ENCODE measurements at regions not wholly inside any gene's neighbourhood (a gene's known extent, or its start where the extent isn't known, plus 50 kb on each side); places are given as distances from the start of the nearest gene placed in this dataset.
A peak's percentile ranks its signal among the peaks of the same experiment; 100 is the strongest.

- no peak overlapping the region for H3K4me3 ChIP-seq (ENCODE audit: low read depth, low read length)
- TF ChIP-seq CTCF (IDR thresholded peaks at IDR 0.05; ENCODE audit: low read depth, low read length) = no peak
Measured at GRCh38 chr15:56812961-56813360, 79.7 kb upstream of the ZNF280D start.

GRCh38 chr15:56812221-56812620, 78.9 kb upstream of the ZNF280D start:
- TF ChIP-seq CTCF (IDR thresholded peaks at IDR 0.05; ENCODE audit: low read depth, low read length) = no peak
- no peak overlapping the region for H3K4me3 ChIP-seq (ENCODE audit: low read depth, low read length)

GRCh38 chr15:56811586-56811985, 78.3 kb upstream of the ZNF280D start:
- no peak for TF ChIP-seq CTCF (IDR thresholded peaks at IDR 0.05; ENCODE audit: low read depth, low read length)
- H3K4me3 ChIP-seq (ENCODE audit: low read depth, low read length) = no peak overlapping the region

- no peak overlapping the region for H3K4me3 ChIP-seq (ENCODE audit: low read depth, low read length)
- TF ChIP-seq CTCF (IDR thresholded peaks at IDR 0.05; ENCODE audit: low read depth, low read length) = no peak
Measured at GRCh38 chr15:56808160-56808559, 74.9 kb upstream of the ZNF280D start.

- 0 out of 2 replicates have a peak overlapping the region, but pooled peaks have one; percentile 27 for H3K4me3 ChIP-seq (ENCODE audit: low read depth, low read length)
- no peak for TF ChIP-seq CTCF (IDR thresholded peaks at IDR 0.05; ENCODE audit: low read depth, low read length)
Measured at GRCh38 chr15:56806148-56806536, 72.8 kb upstream of the ZNF280D start.

- no peak for TF ChIP-seq CTCF (IDR thresholded peaks at IDR 0.05; ENCODE audit: low read depth, low read length)
- peak overlapping the region; percentile 27; the same call in 1 of the 2 replicates for H3K4me3 ChIP-seq (ENCODE audit: low read depth, low read length)
Measured at GRCh38 chr15:56805466-56806147, 72.3 kb upstream of the ZNF280D start.

- H3K4me3 ChIP-seq (ENCODE audit: low read depth, low read length) = no peak overlapping the region
- TF ChIP-seq CTCF (IDR thresholded peaks at IDR 0.05; ENCODE audit: low read depth, low read length) = no peak
Measured at GRCh38 chr15:56804938-56805337, 71.6 kb upstream of the ZNF280D start.

Data from WI38 (cell line).